HG02623 (cell line): ENCODE measurements at regions not wholly inside any gene's neighbourhood (a gene's known extent, or its start where the extent isn't known, plus 50 kb on each side); places are given as distances from the start of the nearest gene placed in this dataset.

ENCODE experiments used
- ATAC-seq: cut with Tn5 transposase; IDR thresholded peaks from one replicate; pipeline ENCODE4 v1.9.1; 2021; ENCODE audit warnings: moderate library complexity; ENCODE audit not compliant: unreplicated experiment

DNA sequence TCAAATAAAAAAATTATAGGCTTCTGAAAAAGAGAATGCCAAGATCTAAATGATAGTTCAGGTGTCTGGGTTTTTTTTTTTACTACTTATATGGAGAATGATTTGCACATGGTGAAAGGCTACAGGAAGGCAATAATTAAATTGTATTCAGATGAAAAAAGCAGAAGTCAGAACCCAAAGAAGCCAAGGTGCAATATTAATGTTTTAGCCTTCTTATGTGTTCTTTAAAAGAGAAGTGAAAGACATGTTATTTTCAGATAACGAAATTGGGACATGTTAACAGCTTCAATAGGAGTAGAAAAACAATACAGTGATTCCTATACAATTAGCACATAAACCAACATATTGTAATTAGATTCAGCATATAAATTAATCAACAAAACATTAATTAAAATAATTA, 452.9 kb upstream of the PRMT6 start:
- ATAC-seq, result no peak

DNA sequence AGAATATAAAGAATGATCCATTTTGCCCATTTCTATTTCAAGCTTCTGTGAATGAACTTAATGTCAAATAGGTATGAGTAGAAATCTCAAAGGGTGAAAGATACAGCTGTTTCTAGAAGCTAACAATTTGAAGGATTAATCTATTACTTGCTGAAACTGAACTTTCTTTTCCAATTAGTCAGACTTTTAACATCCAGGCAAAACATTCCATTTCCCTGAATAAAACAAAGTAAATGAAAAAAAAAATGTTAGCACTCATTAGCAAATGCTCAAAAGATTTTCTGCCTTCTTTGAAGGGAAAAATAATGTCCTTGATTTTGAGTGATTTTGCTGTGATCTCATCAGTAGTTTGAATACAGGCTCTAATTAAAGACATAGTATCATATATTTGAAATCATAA, 447.6 kb upstream of the PRMT6 start:
- no peak for ATAC-seq

DNA sequence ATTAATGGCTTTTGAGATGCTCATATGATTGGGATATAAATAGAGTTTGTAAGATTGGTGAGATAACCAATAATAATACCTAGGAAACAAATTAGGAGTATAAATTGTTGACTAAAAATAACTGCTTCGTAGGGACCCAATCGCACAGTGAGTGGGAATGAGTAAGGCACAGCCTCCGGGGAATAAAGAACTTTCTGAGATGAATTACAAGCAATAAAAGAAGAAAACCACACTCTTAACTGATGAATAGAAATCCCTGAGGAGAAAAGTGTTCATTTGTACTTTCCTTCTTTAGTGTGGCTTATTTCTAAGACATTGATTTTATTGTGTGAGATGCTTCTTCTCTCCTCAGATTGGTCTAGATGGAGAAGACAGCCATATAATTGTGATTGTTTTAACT, 443.4 kb upstream of the PRMT6 start:
- ATAC-seq, result no peak

DNA sequence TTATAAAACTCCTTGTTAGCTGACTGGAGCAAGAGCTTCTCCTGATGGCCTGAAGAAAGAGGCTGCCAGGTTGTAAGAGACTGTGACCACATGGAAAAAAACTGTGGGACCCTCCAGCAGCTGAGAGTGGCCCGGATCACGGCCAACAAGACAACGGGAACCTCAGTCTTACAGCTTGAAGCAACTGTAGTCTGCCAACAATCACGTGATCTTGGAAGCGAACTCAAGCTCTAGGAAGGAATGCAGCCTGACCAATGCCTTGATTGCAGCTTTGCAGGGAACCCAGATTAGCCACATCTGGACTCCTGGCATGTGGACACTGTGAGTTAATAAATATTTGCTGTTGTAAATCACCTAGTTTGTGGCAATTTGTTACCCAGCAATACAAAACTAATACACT, 442.6 kb upstream of the PRMT6 start:
- ATAC-seq, result no peak

DNA sequence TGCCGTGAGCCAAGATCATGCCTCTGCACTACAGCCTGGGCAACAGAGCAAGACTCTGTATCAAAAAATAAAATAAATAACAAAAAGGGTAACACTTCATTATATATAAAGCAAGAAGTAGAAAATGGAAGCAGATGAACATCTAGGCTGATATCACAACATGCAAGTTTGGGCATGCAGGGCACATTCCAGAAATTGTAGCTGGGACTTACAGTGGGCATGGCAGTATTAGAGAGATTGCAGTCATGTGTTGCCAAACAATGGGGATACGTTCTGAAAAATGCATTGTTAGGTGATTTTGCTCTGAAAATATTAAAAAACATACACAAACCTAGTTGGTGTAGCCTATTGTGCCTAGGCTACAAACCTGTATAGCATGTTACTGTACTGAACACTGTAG, 441.0 kb upstream of the PRMT6 start:
- no peak for ATAC-seq

DNA sequence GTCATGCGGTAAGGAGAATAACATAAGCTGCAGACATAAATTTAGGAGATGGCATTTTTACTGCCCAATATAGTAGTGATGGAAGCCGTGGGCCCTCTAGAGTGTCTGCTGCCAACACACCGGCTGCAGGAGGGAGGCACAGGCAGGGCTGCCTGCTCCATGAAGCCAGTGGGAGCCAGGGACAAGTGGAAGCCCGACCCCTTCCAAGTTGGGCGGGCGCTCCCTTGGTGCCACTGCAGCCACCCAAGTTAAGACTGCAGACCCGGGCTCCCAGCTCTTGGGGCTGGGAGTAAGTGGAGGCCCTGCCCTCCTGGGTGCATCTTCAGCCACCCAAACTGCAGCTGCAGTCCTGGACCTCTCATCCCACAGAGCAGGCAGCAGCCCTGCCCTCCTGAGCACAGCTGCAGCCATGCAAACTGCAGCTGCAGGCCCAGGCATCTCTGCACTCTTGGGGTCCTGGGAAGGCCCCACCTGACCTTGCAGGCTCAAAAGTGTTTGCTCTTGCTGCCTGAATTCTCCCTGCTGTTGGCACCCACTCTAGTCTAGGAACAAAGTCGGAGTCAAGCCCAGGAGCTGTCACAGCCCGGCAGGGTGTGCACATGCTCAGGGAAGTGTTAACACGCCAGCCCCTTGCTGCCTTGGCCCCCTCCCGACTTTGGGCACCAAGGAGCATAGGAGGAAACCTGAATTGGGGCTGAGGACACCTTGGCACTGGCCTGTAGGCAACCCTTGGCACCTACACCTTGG, 437.2 kb upstream of the PRMT6 start:
- no peak for ATAC-seq

DNA sequence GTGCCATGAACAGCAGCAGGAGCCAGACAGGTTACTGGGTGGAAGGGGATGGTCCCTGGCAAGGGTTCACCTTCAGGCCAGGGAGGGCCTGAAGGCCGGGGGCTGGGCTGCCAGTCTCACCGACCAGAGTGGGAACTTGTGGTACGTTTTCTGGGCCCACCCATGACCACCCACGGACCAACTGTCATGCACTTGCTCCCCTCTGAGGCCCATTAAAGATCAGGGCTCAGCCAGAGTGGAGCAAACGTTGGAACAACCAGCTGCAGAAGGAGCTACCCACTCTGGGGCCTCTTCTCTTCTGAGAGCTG, 436.7 kb upstream of the PRMT6 start:
- no peak for ATAC-seq

DNA sequence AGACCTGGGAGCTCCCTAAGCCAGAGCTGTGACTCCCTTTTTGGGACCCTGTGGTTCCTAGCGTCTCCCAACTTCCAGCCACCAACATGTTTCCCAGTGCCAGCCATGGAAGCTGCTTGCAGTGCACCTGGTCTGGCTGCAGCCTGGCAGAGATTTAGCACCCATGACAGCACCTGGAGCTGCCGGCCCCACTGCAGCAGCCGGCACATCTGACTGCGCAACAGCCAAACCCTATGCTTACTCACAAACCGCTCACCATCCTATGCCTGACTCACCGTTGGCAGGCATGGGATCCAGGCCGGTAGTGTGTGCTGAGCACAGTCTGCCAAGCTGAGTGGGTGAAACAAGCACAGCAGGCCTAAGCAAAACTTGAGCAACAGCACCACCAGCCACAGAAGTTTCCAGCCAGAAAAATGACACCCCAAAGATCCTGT, 435.9 kb upstream of the PRMT6 start:
- ATAC-seq, result no peak

DNA sequence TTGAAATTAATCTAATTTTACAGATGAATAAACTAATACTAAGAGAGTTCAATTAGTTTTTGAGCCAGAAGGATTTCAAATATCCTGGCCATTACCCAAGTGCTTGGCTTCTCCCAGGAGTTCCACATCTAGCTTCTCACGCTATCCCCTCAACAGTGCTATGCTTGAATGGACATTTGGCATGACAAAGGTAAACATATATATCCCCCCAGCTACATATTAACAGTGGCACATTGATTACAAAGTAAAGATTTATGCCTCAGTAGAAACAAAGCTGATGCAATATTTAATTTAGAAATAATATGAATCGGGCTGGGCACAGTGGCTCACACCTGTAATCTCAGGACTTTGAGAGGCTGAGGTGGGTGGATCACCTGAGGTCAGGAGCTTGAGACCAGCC, 434.6 kb upstream of the PRMT6 start:
- no peak for ATAC-seq

DNA sequence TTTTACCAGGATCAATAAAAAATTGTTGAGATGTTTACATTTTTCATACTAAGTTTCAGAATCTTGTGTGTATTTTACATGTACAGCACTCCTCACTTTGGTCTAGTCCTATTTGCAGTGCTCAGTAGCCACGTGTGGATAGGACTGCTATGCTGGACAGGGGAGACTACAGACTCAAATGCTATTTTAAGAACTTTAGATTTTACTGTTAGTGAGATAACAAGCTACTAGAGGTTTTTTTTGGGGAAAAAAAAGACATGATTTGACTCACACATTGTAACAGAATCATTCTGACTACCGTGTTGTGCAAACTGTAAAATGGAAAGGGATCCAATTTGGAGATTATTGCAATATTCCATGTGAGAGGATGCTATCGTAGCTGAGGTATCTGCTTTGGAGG, 418.9 kb upstream of the PRMT6 start:
- ATAC-seq, result peak; percentile 68

DNA sequence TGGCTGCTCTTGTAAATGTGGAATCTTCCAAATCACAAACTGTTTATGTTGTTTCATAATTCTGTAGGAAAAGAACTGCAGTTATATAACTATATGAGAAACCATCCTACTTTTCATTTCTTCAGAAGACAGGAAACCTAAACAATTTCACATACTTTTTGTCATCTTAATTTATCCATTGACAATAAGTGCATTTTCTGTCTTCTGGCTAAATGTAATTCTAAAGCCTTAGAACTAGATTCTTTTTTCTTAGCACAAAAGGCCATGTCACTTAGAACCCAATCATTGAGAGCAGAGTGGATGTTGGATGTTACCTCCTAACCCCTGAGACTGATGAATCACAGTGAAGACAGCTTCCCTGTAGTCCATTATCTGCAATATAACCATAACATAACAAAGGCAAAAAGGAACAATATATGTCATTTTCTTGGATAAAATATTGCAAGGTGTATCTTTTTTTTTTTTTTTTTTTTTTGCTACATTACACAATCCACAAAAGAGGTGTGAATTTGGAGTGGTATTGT, 410.2 kb upstream of the PRMT6 start:
- ATAC-seq, result no peak

DNA sequence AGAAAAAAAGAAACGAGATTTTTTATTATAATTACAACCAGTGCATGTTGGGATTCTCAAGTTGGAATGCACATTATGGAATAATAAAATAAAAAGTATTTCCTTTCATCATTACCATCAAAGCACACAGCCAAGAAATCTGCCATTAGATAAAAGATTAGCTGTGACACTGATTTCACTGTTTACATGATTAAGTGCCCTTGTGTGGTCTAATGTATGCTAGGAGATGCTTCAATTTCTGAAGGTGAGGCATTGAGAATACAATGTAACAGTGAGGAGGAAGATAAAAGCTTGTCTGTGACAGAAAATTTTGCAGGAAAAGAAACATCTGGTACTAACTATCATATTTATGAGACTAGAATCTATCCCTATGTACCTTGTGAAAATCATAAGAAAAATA, 409.7 kb upstream of the PRMT6 start:
- ATAC-seq, result no peak

DNA sequence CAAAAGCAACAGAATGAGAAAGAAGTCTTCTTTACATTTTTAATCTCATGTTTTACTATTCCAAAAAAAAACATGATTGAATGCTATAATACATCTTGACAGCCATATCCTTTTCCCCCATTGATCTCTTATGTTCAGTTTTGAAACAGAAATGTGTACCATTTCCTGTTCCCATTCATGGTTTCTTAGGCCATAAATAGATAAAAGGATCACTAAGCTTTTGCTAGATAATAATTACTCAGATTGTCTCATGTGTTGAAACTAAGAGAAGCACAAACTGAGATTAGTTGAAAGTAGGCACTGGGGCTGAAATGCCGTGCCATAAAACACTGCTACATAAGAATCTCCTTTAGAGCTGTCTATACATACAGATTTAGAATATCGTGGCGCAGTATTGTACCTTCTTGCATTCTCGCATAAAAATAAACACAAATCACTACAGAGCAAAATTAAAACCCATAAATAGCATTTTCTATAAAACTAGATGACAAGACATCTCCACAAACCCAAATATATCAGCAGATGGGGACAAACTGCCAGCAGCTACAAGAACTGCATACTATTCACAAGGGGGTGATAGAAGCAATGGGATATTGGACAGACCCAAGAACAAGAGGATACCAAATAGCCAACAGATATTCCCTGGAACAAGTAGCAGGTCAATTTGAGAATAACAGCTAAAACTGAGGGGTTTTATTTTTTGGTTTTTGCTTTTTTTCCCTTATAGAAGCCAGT, 405.3 kb upstream of the PRMT6 start:
- no peak for ATAC-seq

DNA sequence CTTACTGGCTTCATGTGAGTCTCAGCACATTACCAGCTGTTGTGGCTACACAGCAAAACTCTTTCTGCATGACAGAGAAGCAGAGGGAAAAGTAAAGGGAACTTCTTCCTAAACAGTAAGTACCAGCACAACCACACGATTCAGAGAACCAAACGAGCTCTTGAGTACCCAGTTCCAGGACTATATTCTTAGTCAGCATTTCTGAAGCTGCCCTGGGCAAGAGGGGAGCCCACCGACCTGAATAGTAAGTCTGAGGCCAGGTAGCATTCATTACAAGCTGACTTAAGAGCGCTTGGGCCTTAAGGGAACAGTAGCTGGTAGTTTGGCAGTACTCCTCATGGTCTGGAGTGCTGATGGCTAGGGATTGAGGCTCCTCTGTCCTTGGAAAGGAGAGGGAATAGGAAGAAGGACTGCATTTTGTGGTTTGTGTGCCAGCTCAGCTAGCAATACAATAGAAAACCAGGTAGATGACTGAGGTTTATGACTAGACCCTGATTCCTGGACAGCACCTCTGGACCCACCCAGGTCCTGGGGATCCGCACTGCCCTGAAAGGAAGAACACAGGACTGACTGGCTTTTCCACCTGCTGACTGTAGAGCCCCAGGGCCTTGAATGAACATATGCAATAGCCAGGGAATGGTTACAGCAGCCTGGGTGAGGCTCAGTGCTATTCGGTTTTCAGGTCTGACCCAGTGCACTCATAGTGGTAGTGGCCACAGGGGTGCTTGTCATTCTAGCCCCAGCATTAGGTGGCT, 396.8 kb upstream of the PRMT6 start:
- ATAC-seq, result no peak

DNA sequence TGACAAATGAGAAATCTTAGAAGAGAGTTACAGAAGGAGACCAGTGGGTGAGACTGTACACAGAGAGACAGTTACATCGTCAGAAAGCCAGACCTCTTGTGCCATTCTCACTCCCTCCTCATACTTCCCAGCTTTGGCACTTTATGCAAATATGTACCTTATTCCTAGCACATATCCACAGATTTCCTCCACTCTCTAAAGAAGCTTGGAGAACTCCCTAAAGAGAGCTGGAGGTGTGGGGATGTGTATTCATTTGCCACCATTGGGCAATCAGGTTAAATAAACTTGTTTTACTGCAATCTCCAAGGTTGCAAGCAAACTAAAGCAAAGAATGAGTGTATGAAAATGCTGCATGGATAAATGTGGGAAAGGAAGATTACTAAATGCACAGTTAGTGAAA, 380.9 kb upstream of the PRMT6 start:
- no peak for ATAC-seq

DNA sequence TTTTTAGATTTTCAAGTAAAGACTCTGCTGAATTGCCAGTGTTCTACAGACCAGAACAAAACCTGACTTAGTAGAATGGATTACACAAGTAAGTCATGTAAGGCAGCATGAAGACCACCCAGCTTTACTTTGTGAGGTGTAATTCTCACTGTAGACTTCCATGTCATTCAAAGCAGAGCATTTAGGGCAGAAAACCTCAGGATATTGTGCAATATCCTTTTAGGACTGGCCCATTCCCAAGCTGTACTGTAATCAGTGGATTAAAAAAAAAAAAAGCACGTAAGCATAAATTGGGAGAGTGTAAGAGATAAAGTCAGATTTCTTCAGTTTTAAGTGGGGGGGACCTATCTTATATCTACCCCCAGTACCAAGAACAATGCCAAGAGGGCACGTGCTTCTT, 380.5 kb upstream of the PRMT6 start:
- no peak for ATAC-seq

DNA sequence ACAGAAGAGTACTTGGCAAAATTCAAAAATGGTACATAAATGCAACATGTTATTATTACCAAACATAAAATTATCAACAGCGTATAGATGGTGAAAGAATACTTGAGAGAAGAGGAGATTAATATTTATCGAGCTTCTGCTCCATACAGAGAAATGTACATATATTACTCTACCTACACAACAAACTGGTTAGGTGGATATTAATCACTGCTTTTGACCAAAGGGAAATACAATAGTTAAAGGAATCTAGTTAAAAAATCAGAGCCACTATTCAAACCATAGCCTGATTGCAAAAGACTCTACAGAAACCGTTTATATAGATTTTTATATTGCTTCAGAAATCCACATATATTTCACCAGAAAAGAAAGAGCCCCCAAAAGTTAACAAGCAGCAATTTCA, 379.3 kb upstream of the PRMT6 start:
- no peak for ATAC-seq

DNA sequence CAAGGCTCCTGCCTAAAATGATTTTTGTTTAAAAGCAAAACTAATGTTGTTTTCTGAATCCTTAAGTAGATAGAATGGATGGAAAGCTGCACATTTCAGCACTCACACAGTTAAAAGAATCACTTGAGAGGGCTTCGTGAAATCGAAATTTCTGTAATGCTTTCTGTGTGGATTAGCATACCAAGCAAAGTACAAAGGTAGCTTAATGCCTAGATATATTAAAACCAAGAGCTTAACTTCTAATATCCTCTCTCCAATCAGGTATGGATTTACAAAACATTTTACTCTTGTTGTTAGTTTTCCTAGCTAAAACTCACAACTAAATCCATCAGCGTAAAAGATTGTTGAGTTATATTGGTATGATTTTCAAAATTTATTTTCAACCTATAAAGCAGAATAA, 378.8 kb upstream of the PRMT6 start:
- ATAC-seq, result no peak

DNA sequence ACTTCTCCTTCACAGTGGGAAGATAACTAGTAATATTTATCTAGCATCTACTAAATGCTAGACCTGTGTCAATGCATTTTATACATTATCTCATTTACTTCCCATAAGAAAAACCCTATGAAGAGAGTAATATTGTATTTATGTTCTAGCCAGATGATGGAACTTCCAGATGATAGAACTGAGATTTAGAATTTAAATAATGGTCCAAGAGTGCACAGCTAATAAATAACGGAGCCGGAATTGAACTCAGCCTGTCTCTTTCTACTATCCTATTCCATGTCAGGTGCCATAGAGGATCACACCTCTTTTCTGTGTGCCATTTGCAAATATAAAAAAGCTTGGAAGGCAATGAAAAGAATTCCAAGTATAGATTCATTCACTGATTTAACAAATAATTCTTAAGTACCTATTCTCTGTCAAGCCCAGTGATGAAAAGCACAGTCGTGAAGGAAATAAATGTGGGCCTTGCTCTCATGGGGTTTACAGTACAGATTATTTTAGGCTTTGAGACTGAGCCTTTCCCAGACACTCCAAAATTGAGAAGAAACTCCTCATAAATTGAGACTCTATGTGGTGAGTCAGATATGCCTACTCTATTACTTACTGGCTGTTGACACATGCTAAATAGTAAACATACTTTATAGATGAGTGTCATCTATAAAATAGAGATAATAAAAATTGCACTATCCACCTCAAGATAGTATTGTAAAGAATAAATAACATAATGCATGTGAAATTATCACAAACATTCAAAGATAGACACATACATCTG, 378.0 kb upstream of the PRMT6 start:
- no peak for ATAC-seq

DNA sequence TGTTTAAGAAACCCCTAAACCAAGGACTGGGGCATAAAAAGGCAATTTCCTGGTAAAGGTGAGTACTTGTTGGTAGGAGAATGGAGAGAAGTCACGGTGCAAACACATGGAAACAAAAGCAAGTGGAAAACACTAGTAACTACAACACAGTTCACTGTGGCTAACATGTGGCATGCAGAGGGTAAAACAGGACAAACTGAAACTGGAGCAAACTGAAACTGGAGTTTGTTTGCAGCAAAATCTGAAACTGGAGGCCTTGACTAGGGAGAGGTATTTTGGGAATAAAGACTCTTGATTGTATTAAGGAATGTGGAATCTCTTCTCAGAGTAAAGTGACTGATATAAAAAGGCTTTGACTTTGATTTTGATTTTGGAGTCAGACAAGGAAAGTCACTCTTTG, 376.3 kb upstream of the PRMT6 start:
- ATAC-seq, result no peak

DNA sequence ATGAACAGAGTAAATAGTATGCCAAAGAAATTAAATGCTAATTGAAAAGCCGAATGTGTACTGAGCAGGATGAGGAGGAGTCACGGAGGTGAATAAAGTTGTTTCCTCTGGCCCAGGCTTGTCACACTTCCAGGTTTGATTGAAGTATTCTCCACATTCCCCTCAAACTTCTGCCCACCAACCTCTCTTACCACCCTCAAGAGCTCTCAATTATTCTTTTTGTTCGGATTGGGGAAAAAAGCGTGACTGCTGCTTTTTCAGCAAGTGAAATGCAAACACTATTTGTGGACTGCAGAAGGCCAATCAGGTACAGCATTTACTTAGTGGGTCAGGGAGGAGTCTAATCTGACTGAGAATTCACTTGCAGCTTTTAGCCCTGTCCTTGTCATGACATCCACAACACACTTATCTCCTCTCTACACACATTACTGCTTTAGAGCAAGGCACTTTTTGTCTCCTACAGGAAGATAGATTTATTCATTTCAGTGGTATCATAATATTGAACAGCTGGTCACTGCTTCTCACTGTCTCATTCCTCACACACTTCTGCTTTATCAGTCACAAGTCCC, 375.6 kb upstream of the PRMT6 start:
- no peak for ATAC-seq
